Sigmoid colon (tissue), 6 donors: ENCODE measurements at regions not wholly inside any gene's neighbourhood (a gene's known extent, or its start where the extent isn't known, plus 50 kb on each side); places are given as distances from the start of the nearest gene placed in this dataset.
A peak's percentile ranks its signal among the peaks of the same experiment; 100 is the strongest.

ENCODE experiments used
- DNase-seq: peaks from one replicate; pipeline ENCODE4 v3.0.0-alpha.2; 2019
- H3K27ac ChIP-seq, 4 donors: fragments of 200-600 bp; sonication (generic); one replicate each; pipeline ENCODE4 v1.5.1; 2016 to 2019; ENCODE audit warnings: mild to moderate bottlenecking in 1 of 4
- H3K27me3 ChIP-seq, 3 donors: fragments of 200-600 bp; sonication (generic); one replicate each; pipeline ENCODE4 v1.5.1; 2019; ENCODE audit warnings: mild to moderate bottlenecking in 1 of 3
- H3K36me3 ChIP-seq, 4 donors: fragments of 200-600 bp; sonication (generic); one replicate each; pipeline ENCODE4 v1.5.1; 2016 to 2019
- H3K4me1 ChIP-seq, 4 donors: fragments of 200-600 bp; sonication (generic); one replicate each; pipeline ENCODE4 v1.5.1; 2017 to 2019
- H3K4me3 ChIP-seq, 4 donors: fragments of 200-600 bp; sonication (generic); one replicate each; pipeline ENCODE4 v1.5.1; 2017 to 2019; ENCODE audit warnings: mild to moderate bottlenecking in 2 of 4, moderate library complexity in 1 of 4
- H3K9me3 ChIP-seq, 4 donors: fragments of 200-600 bp in 3 of 4; sonication (generic) in 3 of 4; one replicate each; pipeline versions ENCODE4 v1.5.1 to v1.6.1; 2013 to 2019
- EP300 ChIP-seq, 4 donors: sonication (generic); formaldehyde crosslinking; IDR thresholded peaks; one replicate each; pipeline ENCODE4 v1.6.1; 2017; ENCODE audit warnings: antibody characterized with exemption in 4 of 4
- POLR2A ChIP-seq, 2 donors: fragments of 450-650 bp; IDR thresholded peaks; one replicate each; pipeline ENCODE4 v1.6.1; 2016; ENCODE audit warnings: antibody characterized with exemption in 2 of 2, mild to moderate bottlenecking in 2 of 2, moderate library complexity in 2 of 2
- POLR2AphosphoS5 ChIP-seq, 4 donors: sonication (generic); formaldehyde crosslinking; IDR thresholded peaks; one replicate each; pipeline ENCODE4 v1.6.1; 2017; ENCODE audit warnings: antibody characterized with exemption in 4 of 4
- WGBS, 2 donors: extraction: QIAGEN DNeasy Blood & Tissue Kit; methylation state at CpG; one replicate each; pipeline ENCODE4 v1.1.7; 2013; 5-methylcytosine and 5-hydroxymethylcytosine counted together
- intact Hi-C: fragments of 100-400 bp; cut with DNase I; formaldehyde crosslinking; loops from one replicate; pipeline ENCODE4 v1.15.1; 2023
- TF ChIP-seq, protein P1 (sequence below), 4 experiments: fragments of 450-650 bp in 3 of 4; fragments of 200-600 bp in 1 of 4; IDR thresholded peaks; one replicate each; pipeline ENCODE4 v1.5.1; 2016 to 2019; ENCODE audit warnings: antibody characterized with exemption in 4 of 4, mild to moderate bottlenecking in 3 of 4, moderate library complexity in 2 of 4
- donor health status: healthy with polysubstance abuse.
- donor health status: healthy.

- intact Hi-C loops = no loop called here
- no peaks in the 10 kb centered on the region for H3K9me3 ChIP-seq
- H3K36me3 ChIP-seq = no peaks in the 10 kb centered on the region
- no peak overlapping the region for H3K27ac ChIP-seq
- no peak for DNase-seq
- no peak overlapping the region for H3K4me3 ChIP-seq
- H3K4me1 ChIP-seq = no peaks in the 10 kb centered on the region
- no peaks in the 10 kb centered on the region for H3K27me3 ChIP-seq
- WGBS, 2 donors = 84 to 95% methylated on average over 5 of the region's 5 CpGs
- TF ChIP-seq, protein P1, sequence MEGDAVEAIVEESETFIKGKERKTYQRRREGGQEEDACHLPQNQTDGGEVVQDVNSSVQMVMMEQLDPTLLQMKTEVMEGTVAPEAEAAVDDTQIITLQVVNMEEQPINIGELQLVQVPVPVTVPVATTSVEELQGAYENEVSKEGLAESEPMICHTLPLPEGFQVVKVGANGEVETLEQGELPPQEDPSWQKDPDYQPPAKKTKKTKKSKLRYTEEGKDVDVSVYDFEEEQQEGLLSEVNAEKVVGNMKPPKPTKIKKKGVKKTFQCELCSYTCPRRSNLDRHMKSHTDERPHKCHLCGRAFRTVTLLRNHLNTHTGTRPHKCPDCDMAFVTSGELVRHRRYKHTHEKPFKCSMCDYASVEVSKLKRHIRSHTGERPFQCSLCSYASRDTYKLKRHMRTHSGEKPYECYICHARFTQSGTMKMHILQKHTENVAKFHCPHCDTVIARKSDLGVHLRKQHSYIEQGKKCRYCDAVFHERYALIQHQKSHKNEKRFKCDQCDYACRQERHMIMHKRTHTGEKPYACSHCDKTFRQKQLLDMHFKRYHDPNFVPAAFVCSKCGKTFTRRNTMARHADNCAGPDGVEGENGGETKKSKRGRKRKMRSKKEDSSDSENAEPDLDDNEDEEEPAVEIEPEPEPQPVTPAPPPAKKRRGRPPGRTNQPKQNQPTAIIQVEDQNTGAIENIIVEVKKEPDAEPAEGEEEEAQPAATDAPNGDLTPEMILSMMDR (IDR thresholded peaks at IDR 0.05) = no peak
- no peak for TF ChIP-seq POLR2AphosphoS5 (IDR thresholded peaks at IDR 0.05)
- TF ChIP-seq EP300 (IDR thresholded peaks at IDR 0.05) = no peak
Observed at GRCh38 chr14:89586258-89587135, 169.5 kb upstream of the FOXN3 start.

DNA sequence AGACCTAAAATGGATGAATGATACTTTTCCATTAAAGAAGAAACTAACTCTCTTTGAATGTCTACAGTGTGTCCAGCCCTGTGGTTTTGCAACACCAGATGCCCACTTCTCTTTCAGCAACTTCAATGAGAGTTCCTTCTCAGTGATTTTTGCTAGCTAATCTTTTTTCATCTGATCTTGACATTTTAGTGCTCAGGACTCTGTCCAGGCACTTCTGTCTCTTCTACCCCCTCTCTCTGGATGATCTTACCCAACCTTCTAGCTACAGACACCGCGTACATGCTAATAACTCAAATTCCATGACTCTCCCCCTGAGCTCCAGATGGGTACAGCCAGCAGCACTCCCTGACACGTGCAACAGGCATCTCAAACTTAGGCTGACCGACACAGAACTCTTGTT is 161.1 kb upstream of the FOXN3 start:
- intact Hi-C loops = no loop called here
- no peak for DNase-seq
- Histone ChIP-seq H3K4me1 (peaks cover 0 to 20% (median 4%) of the 10 kb centered on the region in 4 donors), H3K27me3 (no peaks in the 10 kb centered on the region), H3K9me3 (no peaks in the 10 kb centered on the region), H3K36me3 (no peaks in the 10 kb centered on the region), H3K27ac (no peak overlapping the region), H3K4me3 (no peak overlapping the region)
- WGBS, 2 donors = 81 to 85% methylated on average over 4 of the region's 4 CpGs
- TF ChIP-seq EP300 (IDR thresholded peaks at IDR 0.05) (no peak), POLR2AphosphoS5 (IDR thresholded peaks at IDR 0.05) (no peak), POLR2A (IDR thresholded peaks at IDR 0.05) (no peak)
- TF ChIP-seq, protein P1 (IDR thresholded peaks at IDR 0.05) = no peak

GRCh38 chr14:89576960-89577359 is 159.9 kb upstream of the FOXN3 start:
- Histone ChIP-seq H3K9me3 (no peaks in the 10 kb centered on the region), H3K27ac (peak overlapping the region in 1 of 4 donors; percentile 71), H3K4me1 (peaks cover 0 to 20% (median 6%) of the 10 kb centered on the region in 4 donors), H3K36me3 (no peaks in the 10 kb centered on the region), H3K27me3 (no peaks in the 10 kb centered on the region), H3K4me3 (no peak overlapping the region)
- 78% methylated on average over 8 of the region's 8 CpGs for WGBS, 2 donors
- intact Hi-C loops = no loop called here
- DNase-seq = no peak
- TF ChIP-seq POLR2A (IDR thresholded peaks at IDR 0.05) (no peak), EP300 (IDR thresholded peaks at IDR 0.05) (no peak)
- TF ChIP-seq, protein P1 (IDR thresholded peaks at IDR 0.05) = no peak

DNA sequence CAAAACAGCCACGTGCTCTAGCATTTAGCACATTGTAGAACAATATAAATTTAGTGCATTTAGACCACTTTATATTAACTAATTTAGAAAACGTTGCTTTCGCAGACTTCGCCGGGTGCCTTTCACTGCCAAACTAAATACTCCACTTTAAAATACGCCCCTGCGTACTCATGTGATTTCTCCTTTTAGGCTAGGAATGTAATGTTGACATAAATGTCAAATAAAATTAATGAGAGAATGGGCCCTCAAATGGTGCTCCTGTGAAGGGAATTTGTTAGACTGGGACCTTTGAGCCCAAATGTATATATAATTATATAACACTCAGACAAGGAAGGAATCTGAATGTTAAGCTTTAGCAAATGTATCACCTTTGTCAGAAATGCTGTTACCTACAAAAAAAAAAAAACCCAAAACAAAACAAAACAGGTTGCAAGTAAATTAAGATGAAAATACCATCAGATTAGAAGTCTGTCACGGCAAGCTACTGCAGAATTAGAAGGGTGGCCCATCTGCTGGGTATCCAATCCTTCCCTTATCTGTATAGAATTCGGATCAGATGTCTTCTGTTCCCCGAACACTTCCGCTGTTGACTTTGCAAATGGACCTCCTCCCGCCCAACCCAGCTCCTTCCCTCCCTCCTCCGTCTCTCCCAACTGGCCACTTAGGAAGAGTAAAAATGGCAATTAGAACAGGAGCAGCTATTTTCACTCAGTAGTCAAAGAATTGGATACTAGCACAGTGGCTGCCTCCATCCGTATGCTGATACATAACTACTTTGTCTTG is 159.3 kb upstream of the FOXN3 start:
- peak overlapping the region in 1 of 4 donors; percentile 71 for H3K27ac ChIP-seq
- H3K27me3 ChIP-seq = no peaks in the 10 kb centered on the region
- peak; percentile 67 for DNase-seq
- no peak overlapping the region for H3K4me3 ChIP-seq
- 88 to 95% methylated on average over 14 of the region's 14 CpGs for WGBS, 2 donors
- TF ChIP-seq POLR2AphosphoS5 (IDR thresholded peaks at IDR 0.05) (no peak), POLR2A (IDR thresholded peaks at IDR 0.05) (no peak), EP300 (IDR thresholded peaks at IDR 0.05) (no peak)
- TF ChIP-seq, protein P1 (IDR thresholded peaks at IDR 0.05) = no peak
- peaks cover 0 to 20% (median 6%) of the 10 kb centered on the region in 4 donors for H3K4me1 ChIP-seq
- H3K9me3 ChIP-seq = no peaks in the 10 kb centered on the region
- no peaks in the 10 kb centered on the region for H3K36me3 ChIP-seq
- intact Hi-C loops = no loop called here
